HG02623 (cell line): ENCODE measurements at regions not wholly inside any gene's neighbourhood (a gene's known extent, or its start where the extent isn't known, plus 50 kb on each side); places are given as distances from the start of the nearest gene placed in this dataset.

Source experiments
- ATAC-seq: cut with Tn5 transposase; IDR thresholded peaks from one replicate; pipeline ENCODE4 v1.9.1; 2021; ENCODE audit warnings: moderate library complexity; ENCODE audit not compliant: unreplicated experiment

DNA sequence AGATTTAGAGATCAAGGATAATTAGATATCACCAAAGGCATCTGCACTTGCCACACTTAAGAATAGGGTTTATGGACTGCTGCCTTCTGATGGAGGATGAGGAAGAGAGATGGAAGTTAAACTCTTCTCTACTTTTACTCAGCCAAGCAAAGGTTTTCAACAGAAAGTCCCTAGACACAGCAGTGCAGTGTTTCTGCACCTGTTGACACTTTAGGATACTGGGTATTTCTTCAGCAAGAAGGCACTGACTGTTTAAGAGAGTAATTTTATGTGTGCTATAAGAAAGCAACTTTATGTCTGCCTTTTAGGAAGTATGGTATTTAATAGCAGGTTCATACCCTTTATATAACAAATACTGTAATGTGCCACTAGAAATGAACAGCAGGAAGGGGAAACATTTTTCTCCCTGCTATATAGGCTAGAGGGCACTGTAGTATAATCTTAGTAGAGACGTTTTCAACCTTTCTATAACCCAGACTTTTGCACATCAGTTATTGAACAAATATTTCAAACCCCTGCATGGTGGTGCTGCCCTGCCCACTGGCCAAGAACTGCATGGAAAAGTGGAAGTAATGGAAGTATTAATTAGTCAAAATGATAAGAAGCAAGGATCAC is 225.0 kb upstream of the GRIP1 start:
- no peak for ATAC-seq

DNA sequence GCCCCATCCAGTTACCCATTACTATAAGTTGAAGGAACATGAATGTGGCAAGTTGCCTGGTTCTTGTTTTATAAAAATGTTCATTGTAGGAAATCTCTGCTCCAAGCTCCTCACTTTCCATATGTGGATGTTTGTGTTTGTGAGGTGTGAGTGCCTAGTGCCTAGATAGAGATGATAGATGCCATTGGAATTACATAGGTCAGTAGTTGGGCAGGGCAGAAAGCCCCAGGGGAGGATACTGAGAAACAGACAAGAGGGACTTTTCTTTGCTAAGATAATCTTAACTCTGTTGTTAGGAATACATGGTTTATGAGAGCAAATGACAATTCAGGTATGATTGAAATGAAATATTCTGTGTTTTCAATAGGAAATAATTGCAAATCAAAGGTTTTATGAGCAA is 226.3 kb upstream of the GRIP1 start:
- no peak for ATAC-seq

DNA sequence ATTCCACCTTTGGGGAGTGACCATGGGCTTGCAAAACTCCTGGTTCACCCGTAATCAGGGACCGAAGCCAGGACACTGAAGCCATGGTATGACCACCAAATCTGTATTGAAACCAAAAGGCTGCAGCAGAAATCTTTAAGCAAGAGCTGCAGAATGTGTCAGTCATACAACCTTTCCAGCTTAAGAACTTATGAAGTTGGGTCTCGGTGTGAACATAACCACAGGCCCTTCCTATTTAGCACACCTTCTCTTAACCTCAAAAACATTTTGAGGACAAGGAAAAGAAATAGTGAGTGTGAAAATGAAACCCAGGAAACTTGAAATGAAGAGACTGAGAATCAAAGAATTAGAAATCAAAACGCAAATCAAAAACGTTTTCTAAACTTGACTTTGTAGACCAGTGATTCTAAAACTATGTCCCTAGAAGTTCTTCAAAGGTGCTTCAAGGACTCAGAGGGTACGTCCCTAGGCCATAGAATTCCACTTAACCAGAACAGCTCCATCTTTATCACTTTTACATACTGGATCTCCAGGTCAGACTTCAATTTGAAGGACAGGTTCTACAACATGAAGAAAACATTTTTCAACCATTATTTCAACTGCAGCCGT is 231.6 kb upstream of the GRIP1 start:
- ATAC-seq: no peak

DNA sequence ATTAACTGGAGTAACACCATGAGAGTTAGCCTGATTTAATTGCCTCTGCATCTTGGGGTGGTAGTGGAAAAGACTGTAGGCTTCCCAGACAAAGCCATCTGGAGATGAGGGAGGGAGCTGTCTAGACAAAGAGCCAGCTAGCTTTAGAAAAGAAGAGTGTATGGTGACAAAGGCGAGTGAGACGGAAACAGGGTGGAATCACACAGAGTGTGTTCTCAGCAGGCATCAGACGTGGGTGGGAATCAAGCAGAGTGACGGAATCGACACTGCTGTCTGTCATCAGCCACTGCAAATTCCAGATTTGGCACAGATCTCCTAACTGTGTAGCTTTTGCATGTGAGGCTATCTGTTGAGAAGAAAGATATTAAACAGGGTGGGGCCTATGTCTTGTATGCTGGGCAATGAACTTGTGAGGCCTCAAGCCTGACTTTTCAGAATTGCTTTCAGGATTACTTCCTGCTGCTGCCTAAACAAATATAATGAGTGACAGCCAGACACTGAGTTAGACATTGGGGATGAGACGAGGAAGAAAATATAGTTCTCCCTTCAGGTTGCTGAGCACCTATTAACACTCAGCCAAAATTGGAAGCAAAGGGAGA is 236.5 kb upstream of the GRIP1 start:
- ATAC-seq: no peak

DNA sequence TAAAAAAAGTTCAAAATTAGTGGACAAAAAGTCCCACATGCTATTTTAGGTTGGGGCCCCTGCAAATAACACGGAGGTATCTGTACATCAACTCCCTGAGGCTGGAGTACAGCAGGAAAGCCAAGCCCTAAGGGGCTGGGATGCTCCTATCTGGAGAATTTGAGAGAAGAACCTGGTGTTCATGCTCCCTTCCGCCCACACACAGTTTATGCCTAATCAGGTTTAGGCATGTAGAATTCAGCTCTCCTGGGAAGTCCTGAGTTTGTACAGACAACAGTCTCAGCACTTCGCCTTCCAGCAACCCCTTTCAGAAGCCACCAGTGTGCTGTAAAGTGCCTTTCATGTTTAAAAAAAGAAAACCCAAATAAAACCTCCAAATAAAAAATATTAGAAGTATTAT is 237.3 kb upstream of the GRIP1 start:
- no peak for ATAC-seq

DNA sequence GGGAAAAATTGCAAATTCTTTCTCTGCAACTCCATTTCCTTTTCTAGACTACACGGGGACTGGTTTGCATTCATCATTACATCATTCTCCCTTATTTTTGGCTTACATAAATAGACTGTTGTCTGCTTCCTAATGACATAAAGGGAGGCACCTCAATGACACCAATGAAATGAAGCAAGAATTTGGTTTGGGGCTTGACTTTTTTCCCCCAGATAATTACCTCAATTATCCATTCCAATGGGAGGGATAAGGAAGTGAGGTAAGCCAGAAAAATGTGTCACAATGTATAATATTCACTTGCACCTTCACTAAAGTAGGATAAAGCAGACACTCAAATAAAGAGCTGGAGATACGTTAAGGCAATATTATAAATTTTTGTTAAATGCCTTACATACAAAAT is 240.6 kb upstream of the GRIP1 start:
- ATAC-seq: no peak

DNA sequence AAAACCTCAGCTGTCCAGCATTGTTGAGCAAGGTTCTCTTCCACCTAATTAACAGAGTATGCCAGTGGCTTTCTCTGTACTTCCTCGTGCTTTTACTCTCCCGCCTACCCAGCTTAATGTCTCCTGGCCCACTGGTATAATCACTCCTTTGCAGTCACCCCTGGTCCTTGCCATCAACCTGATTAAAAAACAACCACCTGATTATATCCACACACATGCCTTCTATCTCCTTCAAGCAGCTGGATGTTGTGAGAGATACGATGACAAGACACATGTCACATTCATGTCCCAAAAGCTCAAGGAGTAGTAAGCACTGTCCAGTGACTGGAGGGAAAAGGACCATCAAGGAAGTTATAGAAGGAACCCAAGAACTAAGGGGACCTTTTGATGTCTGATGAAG is 241.3 kb upstream of the GRIP1 start:
- no peak for ATAC-seq

DNA sequence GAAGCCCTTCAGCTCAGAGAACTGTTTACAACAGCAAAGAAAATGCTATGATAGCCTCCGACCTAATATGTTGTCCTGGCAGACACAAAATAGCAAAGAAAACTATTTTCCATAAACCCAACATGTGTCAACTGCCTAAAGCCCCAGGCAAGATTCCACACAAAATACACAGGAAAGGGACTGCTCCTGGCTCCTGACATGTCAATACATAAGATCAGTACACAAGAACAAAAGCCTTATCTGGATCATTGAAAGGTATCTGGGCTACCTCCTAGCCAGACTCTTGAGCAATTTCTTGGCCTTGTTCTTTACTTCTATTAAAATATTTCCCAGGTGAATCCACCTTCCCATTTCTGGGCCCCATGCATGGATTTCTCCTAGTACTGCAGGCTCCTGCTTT is 242.3 kb upstream of the GRIP1 start:
- ATAC-seq: no peak

DNA sequence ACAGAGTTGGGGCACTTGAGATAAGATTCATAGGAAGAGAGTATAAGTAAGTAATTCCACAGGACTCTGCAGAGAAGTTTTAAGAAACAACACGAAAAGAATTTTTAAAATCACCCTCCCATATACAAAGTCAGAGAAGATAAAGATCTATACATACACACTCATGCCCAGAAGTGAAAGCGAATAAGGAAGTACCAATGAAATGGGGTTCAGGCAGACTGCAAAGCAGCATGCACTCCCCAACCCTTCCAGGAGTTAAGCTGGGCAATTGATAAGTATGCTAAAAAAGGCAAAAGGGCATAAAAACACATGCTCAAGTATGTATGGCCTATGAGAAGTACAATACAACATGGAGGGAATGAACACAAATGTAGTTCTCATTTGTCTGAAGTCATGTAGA is 246.2 kb upstream of the GRIP1 start:
- no peak for ATAC-seq

DNA sequence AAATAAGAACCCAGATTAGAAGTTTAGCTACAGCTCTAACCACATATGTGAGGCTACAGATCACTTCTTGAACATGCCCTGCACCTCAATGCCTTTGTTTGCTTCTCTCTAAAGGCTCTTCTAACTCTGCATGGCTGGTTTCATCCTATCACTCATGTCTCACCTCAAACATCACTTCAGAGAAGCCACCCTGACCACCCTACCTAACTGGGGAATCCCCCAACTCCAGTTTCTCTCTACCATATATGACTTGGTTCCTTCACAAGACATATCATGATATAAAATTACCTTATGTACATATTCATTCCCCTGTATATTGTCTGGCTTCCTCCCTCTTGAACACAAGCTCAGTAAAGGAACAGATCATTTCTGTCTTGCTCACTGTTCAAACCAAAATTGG is 250.2 kb upstream of the GRIP1 start:
- no peak for ATAC-seq

DNA sequence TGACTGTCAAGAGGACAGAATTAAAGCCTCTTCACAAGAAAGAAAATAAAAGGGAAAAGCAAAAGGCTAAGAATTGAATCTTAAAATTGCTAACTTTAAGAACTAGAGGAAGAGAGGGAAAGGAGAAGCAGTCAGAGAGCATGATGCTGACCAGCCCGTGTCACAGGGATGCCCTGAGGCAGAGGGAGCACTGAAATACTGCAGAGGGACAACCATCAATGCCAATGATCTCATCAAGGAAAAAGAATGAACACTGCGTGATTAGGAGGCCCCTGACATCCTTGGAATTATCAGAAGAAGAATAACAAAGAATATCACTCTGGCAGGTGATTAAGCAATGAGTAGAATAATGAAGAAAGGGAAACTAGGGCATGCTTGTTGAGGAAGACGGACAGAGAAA is 252.2 kb upstream of the GRIP1 start:
- ATAC-seq: no peak

DNA sequence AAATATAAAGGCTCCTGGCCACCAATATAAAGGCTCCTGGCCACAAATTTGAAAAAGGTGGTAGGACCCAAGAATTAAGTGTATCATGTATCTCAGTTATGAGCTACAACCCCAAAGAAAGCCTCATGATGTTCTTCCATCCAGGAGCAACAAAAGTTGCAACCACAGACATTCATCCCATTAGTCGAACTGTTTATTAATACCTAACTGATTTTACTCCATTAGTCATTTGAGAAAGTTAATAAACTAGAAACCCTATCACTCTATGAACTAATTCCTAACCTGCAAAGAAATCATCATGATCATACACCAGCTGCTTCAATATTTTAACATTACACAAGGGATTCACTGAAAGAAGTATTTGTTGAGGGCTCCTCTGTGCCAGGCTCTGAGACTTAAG is 253.2 kb upstream of the GRIP1 start:
- ATAC-seq: no peak

DNA sequence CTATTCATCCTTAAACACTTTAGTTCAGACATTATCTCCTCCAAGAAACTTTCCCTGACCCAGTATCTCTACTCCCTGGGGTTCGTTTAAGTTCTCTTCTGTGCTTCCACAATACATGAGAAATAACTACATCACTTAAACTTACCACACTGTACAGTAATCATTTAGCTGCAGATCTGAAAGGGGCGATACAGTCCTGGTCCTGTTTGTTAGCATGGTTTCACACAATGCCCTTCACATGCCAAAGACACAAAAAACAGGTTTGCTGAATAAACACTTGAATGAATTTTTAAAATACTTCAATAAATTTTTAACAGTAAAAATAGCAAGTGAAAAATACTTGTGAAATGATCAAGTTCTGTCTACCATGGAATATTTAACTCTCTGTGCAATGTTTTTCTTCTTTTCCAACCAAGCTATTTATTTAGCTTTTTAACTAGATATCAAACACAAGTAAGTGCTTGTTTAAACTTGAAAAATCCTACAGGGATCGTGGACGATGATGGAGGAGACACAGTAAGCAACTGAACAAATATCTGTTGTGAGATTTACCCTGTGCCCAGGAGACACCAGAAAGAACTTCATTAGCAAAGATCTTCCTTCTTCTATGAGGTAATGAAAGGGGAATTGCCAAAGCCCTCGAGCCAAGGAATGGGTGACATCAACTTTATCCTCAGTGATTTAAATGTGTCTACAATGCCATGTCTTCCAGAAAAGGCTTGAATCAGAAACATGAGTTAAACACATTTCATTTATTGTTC is 255.6 kb upstream of the GRIP1 start:
- ATAC-seq: no peak

DNA sequence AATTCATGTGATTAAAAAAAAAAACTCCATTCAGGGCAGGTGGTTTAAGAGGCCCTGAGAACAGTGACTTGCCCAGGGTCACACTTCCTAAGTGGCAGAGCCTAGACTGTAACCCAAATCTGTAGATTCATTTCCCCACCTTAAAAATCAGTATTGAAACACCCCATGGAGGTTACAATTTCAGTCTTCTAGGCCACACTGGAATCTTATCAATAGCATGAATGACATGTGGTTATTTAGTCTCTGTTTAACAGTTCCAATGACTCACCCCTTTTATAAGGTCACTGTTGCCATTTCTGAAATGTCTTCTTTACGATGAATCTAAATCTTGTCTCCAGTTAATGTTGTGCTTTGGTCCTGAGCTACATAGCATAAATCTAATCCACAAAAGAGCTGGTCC is 262.3 kb upstream of the GRIP1 start:
- ATAC-seq: no peak

DNA sequence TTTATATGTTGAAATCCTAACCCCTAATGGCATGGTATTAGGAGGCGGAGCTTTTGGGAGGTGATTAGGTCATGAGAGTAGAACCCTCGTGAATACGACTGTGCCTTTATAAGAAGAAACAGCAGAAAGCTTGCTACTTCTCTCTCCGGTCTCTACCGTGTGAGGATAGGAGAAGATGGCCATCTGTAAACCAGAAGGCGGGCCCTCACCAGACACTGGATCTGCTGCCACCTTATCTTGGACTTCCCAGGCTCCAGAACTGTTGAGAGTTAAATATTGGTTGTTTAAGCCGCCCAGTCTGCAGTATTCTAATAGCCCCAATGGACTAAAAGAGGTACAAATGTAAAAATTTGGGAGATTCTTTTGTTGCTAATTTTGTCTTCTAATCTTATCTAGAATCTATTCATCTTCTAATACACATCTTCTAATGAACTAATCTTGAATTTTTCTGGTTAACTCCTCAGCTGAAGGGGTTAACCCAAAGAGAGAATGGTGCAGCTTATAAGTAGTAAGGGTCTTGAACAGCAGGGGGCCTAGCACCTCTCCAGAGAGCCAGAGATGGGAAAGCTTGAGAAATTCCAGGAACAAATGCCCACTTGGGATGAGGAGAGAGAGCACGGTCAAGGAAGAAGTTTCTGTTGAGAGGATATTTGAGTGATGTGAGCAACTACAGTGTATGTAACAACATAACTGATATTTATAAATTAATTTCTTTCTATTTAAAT is 264.0 kb upstream of the GRIP1 start:
- no peak for ATAC-seq

DNA sequence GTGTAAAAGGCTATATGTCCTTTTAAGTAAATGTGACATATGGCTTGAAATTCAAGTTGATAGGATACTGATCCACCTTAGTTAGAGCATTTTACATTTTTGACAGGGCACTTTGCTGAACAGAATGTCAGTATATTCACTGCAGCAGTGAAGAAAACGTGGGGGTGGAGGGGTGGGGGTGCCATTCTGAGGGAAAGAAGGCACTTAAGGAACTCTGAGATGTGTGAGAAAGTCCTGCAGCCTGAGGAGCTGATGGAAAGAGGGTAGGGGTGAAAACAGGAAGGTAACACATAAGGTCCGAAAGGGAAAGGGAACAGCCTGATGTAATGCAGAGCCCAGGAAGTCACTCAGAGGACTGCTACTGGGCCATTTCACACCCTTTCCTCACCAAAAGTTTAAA is 265.5 kb upstream of the GRIP1 start:
- ATAC-seq: no peak

DNA sequence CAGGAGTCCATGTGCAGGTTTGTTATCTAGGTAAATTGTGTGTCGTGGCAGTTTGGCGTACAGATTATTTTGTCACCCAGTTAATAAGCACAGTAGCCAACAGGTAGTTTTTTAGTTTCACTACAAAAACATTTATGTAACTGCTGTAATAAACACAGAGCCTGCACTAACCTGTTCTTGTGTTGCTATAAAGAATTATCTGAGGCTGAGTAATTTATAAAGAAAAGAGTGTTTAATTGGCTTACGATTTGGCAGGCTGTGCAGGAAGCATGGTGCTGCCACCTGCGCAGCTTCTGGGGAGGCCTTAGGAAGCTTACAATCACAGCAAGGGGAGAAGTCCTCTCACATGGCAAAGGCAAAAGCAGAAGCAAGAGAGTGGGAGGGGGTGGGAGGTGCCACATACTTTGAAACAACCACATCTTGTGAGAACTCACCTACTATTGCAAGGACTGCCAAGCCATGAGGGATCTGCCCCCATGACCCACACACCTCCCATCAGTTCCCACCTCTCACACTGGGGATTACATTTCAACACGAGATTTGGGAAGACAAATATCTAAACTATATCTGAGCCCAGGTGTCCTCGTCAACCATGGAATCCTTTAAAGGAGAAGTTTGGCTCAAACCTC is 266.4 kb upstream of the GRIP1 start:
- no peak for ATAC-seq

DNA sequence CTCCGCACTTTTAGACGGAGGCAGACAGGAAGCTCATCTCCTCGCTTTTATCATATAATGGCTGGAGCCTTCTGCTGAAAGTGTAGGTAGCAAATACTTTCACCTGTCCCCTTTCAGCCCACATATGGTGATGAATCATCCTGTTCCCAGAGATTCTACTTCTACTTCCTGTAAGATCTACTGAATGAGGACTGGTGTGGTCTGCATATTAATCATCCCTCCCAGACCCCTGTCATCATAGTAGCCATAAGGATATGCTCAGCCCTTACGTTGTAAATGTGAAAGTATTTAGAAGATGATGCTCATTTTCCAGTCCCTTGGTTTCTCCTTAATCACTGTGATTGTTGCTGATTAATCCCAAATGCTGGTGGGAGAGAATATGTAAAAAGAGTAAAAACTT is 268.2 kb upstream of the GRIP1 start:
- ATAC-seq: no peak

DNA sequence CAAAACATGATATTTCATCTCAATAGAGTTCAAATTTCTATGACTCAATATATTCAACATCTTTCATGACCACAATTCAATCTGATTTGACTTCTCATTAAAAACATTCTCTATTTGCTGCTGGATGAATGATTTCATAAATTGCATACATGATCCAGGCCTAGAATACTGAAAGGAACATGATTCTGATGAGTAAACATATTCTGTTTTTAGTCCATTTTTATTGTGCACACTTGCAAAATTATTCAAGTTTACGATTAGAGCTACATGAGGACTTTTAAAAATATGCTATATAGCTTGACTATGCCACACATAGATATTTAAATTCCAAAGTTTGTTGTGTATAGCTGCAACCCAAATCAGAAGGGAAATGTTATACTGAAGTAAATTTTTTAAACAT is 273.8 kb upstream of the GRIP1 start:
- ATAC-seq: no peak

DNA sequence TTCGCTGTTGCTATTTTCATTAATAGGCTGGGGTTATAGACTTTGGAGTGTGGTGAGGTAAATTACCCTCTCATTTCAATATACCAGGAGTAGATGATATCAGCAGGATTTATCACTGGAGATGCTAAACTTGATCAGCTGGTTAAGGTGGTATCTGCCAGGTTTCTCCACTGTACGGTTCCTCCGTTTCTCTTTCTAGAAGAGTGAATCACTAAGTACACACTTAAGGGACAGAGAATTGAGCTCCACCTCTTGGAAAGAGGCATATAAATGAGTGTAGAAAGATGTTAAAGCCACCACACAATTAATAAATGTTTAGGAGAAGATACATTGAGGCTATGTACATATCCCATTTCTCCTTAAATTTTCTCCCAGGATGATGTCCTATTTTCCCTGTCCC is 277.4 kb upstream of the GRIP1 start:
- ATAC-seq: no peak

DNA sequence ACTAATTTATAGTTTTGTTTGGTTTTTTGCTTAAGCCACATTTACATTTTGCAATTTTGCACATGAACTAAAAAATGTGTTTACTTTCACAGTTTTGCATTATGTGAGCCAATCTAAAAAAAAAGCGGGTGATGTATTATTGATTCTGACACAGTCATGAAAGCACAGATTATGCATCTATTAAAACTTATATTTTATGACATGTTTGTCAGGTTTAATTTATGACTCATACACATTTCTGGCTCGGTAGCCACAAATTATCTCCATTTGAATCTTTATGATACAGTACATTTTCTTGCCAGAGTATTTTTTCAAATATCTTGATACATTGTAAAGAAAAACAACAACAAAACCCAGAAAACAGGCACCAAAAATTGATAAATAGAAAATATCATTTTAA is 280.4 kb upstream of the GRIP1 start:
- no peak for ATAC-seq
